ENCODE measurements at regions not wholly inside any gene's neighbourhood (a gene's known extent, or its start where the extent isn't known, plus 50 kb on each side); places are given as distances from the start of the nearest gene placed in this dataset.
"Not testable (repeated sequence)": the region's sequence is repeated elsewhere in the genome, so short reads cannot be mapped to it uniquely, and the experiment has no call there.

DNA sequence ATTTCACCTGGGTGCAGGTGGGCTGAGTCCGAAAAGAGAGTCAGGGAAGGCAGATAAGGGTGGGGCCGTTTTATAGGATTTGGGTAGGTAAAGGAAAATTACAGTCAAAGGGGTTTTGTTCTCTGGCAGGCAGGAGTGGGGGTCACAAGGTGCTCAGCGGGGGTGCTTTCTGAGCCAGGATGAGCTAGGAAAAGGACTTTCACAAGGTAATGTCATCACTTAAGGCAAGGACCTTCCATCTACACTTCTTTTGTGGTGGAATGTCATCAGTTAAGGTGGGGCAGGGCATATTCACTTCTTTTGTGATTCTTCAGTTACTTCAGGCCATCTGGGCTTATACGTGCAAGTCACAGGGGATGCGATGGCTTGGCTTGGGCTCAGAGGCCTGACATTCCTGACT, 68.6 kb upstream of the ARG1 start:
- H4K20me1 ChIP-seq (ENCODE audit: insufficient read depth, low read length); H2AK9ac ChIP-seq (replicated peaks; ENCODE audit: low read depth, low read length, poor library complexity); H4K91ac ChIP-seq (ENCODE audit: insufficient read depth, low read depth, low read length); H4K5ac ChIP-seq (ENCODE audit: low read depth, low read length); H3K79me1 ChIP-seq (ENCODE audit: low read depth in 1 of 2, low read length in 2 of 2); H3K9me1 ChIP-seq (ENCODE audit: insufficient read depth, low read length); H3K56ac ChIP-seq (ENCODE audit: extremely low read depth, insufficient read depth, low read length); H2BK15ac ChIP-seq (ENCODE audit: low read depth, low read length); H3K18ac ChIP-seq (ENCODE audit: low read depth, low read length); H4K8ac ChIP-seq (ENCODE audit: low read depth in 2 of 2, low read length in 2 of 2); H3K27me3 ChIP-seq (ENCODE audit: control insufficient read depth, insufficient read depth, low read length); BruUV-seq (replicated peaks); H2AK5ac ChIP-seq (ENCODE audit: low read depth, low read length); H3K9me3 ChIP-seq (ENCODE audit: control insufficient read depth, insufficient read depth, low read length); POLR2A ChIA-PET (ENCODE audit: unreplicated experiment); H3K36me3 ChIP-seq (ENCODE audit: control insufficient read depth, insufficient read depth, low read length); H3K4me3 ChIP-seq (ENCODE audit: insufficient read depth, low read depth, low read length); H3K23ac ChIP-seq (ENCODE audit: low read depth, low read length); CTCF ChIA-PET; ATAC-seq (ENCODE audit: low read depth); in situ Hi-C loops (cut with MboI; ENCODE audit: low sequenced_read_pairs); H3K4me1 ChIP-seq (ENCODE audit: control insufficient read depth, insufficient read depth, low read length); H3K14ac ChIP-seq (replicated peaks; ENCODE audit: low read depth, low read length); H2BK120ac ChIP-seq (ENCODE audit: low read depth, low read length); H3K4me2 ChIP-seq (ENCODE audit: low read depth, low read length); H2AFZ ChIP-seq (replicated peaks; ENCODE audit: low read length, poor library complexity); H3K9ac ChIP-seq (ENCODE audit: low read depth, low read length); H2BK20ac ChIP-seq (ENCODE audit: low read depth, low read length); H2BK5ac ChIP-seq (ENCODE audit: low read depth, low read length, poor library complexity, severe bottlenecking); dilution Hi-C loops (cut with HindIII; ENCODE audit: low sequenced_read_pairs, unreplicated experiment); H3K4ac ChIP-seq (ENCODE audit: low read depth, low read length); intact Hi-C loops (cut with micrococcal nuclease); DNase-seq; H3K27ac ChIP-seq (ENCODE audit: insufficient read depth, low read length): not testable (repeated sequence)
- WGBS, 2 experiments (ENCODE audit: extremely low coverage in 2 of 2, insufficient read length in 1 of 2): 20% methylated on average over 1 of the region's 5 CpGs; no CpG with 5 or more reads in 1 of the 2 experiments
